CD14-positive monocyte (primary cell): ENCODE measurements at regions not wholly inside any gene's neighbourhood (a gene's known extent, or its start where the extent isn't known, plus 50 kb on each side); places are given as distances from the start of the nearest gene placed in this dataset.

Experiments
- DNase-seq, 3 donors: peaks; one replicate each; pipeline ENCODE4 v3.0.0-alpha.2; 2011 to 2022
- H2AFZ ChIP-seq: 2 replicates; pipeline ENCODE4 v1.6.0; 2012; ENCODE audit warnings: mild to moderate bottlenecking, low read depth, low read length, inconsistent platforms; ENCODE audit not compliant: insufficient read depth, poor library complexity, severe bottlenecking
- H3K27ac ChIP-seq, 2 donors: 1 replicate in 1 of 2; 2 replicates in 1 of 2; pipeline ENCODE4 v1.5.1; 2012 to 2013; ENCODE audit warnings: low read length in 2 of 2, control low read depth in 1 of 2, inconsistent platforms in 1 of 2, low read depth in 1 of 2, mild to moderate bottlenecking in 1 of 2
- H3K27me3 ChIP-seq, 2 donors: one replicate each; pipeline versions ENCODE4 v1.6.0 to v1.6.1; 2011 to 2013; ENCODE audit warnings: low read length in 2 of 2; ENCODE audit not compliant: control insufficient read depth in 2 of 2, insufficient read depth in 2 of 2
- H3K36me3 ChIP-seq, 2 donors: replicated peaks in 1 of 2; 1 replicate in 1 of 2; 2 replicates in 1 of 2; pipeline versions ENCODE4 v1.5.1 to v1.6.1; 2012 to 2013; ENCODE audit warnings: low read length in 2 of 2, control low read depth in 1 of 2, inconsistent platforms in 1 of 2, mild to moderate bottlenecking in 1 of 2; ENCODE audit not compliant: insufficient read depth in 2 of 2, control insufficient read depth in 1 of 2
- H3K4me1 ChIP-seq, 2 donors: 1 replicate in 1 of 2; 2 replicates in 1 of 2; pipeline versions ENCODE4 v1.5.1 to v1.6.1; 2012 to 2013; ENCODE audit warnings: low read length in 2 of 2, control low read depth in 1 of 2, inconsistent platforms in 1 of 2, mild to moderate bottlenecking in 1 of 2, moderate library complexity in 1 of 2; ENCODE audit not compliant: insufficient read depth in 2 of 2, control insufficient read depth in 1 of 2
- H3K4me2 ChIP-seq: replicated peaks from 2 replicates; pipeline ENCODE3; 2012; ENCODE audit warnings: low read length, moderate library complexity, mild to moderate bottlenecking; ENCODE audit not compliant: poor library complexity, severe bottlenecking; ENCODE audit errors: extremely low read depth
- H3K4me3 ChIP-seq, 3 experiments: fragments of 200-600 bp in 1 of 3; sonication (generic) in 1 of 3; replicated peaks in 1 of 3; 1 replicate in 2 of 3; 2 replicates in 1 of 3; pipeline ENCODE4 v1.5.1; 2011 to 2013; ENCODE audit warnings: low read length in 3 of 3, mild to moderate bottlenecking in 3 of 3, control low read depth in 2 of 3, low read depth in 2 of 3, inconsistent platforms in 1 of 3, moderate library complexity in 1 of 3
- H3K79me2 ChIP-seq: 2 replicates; pipeline ENCODE4 v1.6.0; 2012; ENCODE audit warnings: mild to moderate bottlenecking, control low read depth, inconsistent platforms, low read length, moderate library complexity; ENCODE audit not compliant: insufficient read depth
- H3K9ac ChIP-seq: 2 replicates; pipeline ENCODE4 v1.6.0; 2017; ENCODE audit warnings: low read length, mild to moderate bottlenecking; ENCODE audit not compliant: insufficient read depth, poor library complexity, severe bottlenecking
- H3K9me3 ChIP-seq, 2 donors: replicated peaks in 1 of 2; 1 replicate in 1 of 2; 2 replicates in 1 of 2; pipeline versions ENCODE4 v1.5.1 to v1.6.1; 2012 to 2013; ENCODE audit warnings: low read length in 2 of 2, control low read depth in 1 of 2; ENCODE audit not compliant: control insufficient read depth in 1 of 2, insufficient read depth in 1 of 2
- H4K20me1 ChIP-seq: 2 replicates; pipeline ENCODE4 v1.6.0; 2012; ENCODE audit warnings: mild to moderate bottlenecking, low read length, control low read depth, moderate library complexity; ENCODE audit not compliant: insufficient read depth
- H3K27ac Mint-ChIP-seq, 7 donors: one replicate each; pipeline ENCODE4 v1.8.0; 2020; ENCODE audit warnings: mild to moderate bottlenecking in 7 of 7, mixed read lengths in 7 of 7, moderate library complexity in 6 of 7, inconsistent platforms in 2 of 7
- H3K27me3 Mint-ChIP-seq, 3 donors: one replicate each; pipeline ENCODE4 v1.8.0; 2021 to 2022; ENCODE audit warnings: low read depth in 3 of 3, mild to moderate bottlenecking in 3 of 3, mixed read lengths in 3 of 3, moderate library complexity in 3 of 3, inconsistent platforms in 1 of 3
- H3K36me3 Mint-ChIP-seq, 2 donors: one replicate each; pipeline ENCODE4 v1.8.0; 2020; ENCODE audit warnings: mixed read lengths in 2 of 2, inconsistent platforms in 1 of 2, mild to moderate bottlenecking in 1 of 2
- H3K4me1 Mint-ChIP-seq: one replicate; pipeline ENCODE4 v1.8.0; 2020; ENCODE audit warnings: mild to moderate bottlenecking, mixed read lengths
- H3K4me3 Mint-ChIP-seq, 2 donors: one replicate each; pipeline ENCODE4 v1.8.0; 2020; ENCODE audit warnings: mild to moderate bottlenecking in 2 of 2, mixed read lengths in 2 of 2, moderate library complexity in 1 of 2
- H3K9me3 Mint-ChIP-seq, 7 donors: one replicate each; pipeline ENCODE4 v1.8.0; 2020 to 2022; ENCODE audit warnings: mixed read lengths in 7 of 7, mild to moderate bottlenecking in 6 of 7, moderate library complexity in 6 of 7, inconsistent platforms in 2 of 7
- WGBS: methylation state at CpG from one replicate; pipeline ENCODE4 v1.1.5; 2013; ENCODE audit warnings: missing lambda C conversion rate; ENCODE audit not compliant: insufficient coverage; 5-methylcytosine and 5-hydroxymethylcytosine counted together
- intact Hi-C, 2 donors: fragments of 100-400 bp; cut with micrococcal nuclease; formaldehyde crosslinking; loops; one replicate each; pipeline versions ENCODE4 v1.15.0 to v1.15.1; 2023
- TF ChIP-seq, protein P1 (sequence below): fragments of 200-600 bp; IDR thresholded peaks from one replicate; pipeline ENCODE4 v1.8.0; 2022; ENCODE audit warnings: antibody characterized with exemption, mild to moderate bottlenecking

DNA sequence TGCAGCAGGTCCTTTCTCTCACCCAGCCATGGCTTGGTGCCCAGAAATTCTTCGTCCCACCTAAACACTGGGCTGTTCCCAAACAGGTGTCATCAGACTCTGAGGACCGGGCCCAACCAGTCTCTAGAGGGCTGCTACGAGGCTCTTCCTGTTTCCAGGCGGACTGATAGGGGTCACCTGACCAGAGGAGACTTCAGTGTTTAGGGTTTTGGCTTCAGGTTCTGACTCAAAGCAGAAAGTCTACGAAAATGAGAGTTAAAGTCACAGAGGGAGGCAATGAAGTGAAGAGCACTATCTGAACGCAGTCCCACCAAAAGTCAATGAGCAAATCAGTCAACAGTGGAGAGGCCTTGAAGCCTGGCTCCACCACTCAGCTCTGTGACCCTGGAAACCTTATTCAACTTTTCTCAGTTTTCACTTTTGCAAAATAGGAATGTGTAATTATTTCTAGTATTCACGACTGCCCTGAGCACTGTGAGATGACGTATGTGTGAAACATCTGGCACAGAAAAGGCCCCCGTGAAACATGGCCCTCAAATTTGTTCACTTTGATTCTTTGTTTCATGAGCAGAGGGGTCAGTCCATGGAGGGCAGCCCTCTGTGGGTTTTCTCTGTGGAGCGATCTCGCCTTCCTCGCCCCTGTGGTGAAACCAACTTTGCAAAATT is 189.9 kb upstream of the PDE1C start:
- H3K4me3 Mint-ChIP-seq: no peak overlapping the region
- DNase-seq: no peak
- H3K27me3 Mint-ChIP-seq: peaks cover 0 to 2% (median 0%) of the 10 kb centered on the region in 3 donors
- Histone ChIP-seq H3K4me3 (no peak overlapping the region), H3K9me3 (no peaks in the 10 kb centered on the region), H2AFZ (no peak overlapping the region), H3K27ac (no peak overlapping the region), H3K27me3 (no peaks in the 10 kb centered on the region), H4K20me1 (no peaks in the 10 kb centered on the region), H3K4me1 (no peaks in the 10 kb centered on the region), H3K4me2 (no peak overlapping the region), H3K79me2 (no peaks in the 10 kb centered on the region), H3K36me3 (no peaks in the 10 kb centered on the region), H3K9ac (no peak overlapping the region)
- H3K36me3 Mint-ChIP-seq: no peaks in the 10 kb centered on the region
- intact Hi-C loops: no loop called here
- no peaks in the 10 kb centered on the region for H3K4me1 Mint-ChIP-seq
- no peak overlapping the region for H3K27ac Mint-ChIP-seq
- TF ChIP-seq, protein P1, sequence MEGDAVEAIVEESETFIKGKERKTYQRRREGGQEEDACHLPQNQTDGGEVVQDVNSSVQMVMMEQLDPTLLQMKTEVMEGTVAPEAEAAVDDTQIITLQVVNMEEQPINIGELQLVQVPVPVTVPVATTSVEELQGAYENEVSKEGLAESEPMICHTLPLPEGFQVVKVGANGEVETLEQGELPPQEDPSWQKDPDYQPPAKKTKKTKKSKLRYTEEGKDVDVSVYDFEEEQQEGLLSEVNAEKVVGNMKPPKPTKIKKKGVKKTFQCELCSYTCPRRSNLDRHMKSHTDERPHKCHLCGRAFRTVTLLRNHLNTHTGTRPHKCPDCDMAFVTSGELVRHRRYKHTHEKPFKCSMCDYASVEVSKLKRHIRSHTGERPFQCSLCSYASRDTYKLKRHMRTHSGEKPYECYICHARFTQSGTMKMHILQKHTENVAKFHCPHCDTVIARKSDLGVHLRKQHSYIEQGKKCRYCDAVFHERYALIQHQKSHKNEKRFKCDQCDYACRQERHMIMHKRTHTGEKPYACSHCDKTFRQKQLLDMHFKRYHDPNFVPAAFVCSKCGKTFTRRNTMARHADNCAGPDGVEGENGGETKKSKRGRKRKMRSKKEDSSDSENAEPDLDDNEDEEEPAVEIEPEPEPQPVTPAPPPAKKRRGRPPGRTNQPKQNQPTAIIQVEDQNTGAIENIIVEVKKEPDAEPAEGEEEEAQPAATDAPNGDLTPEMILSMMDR: no peak
- 56% methylated on average over 6 of the region's 12 CpGs for WGBS
- no peaks in the 10 kb centered on the region for H3K9me3 Mint-ChIP-seq

DNA sequence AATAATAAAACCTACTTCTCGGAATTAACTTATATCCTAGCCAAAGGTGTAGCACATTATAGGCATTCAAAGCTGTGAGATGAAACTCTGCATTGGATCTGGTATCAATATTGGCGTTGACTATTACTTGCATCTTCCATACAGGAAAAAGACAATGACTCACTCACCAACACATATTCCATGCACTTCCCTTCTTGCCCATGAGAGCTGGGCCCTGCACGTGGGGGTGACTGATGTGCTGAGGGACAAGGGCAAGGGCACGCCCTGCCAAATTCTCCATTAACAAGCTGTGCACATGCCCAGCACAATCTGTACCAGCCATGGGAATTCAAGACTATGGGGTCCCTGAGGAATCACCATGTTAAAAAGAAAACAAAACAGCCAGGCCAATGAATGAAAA is 188.1 kb upstream of the PDE1C start:
- Mint-ChIP-seq H3K9me3 (no peaks in the 10 kb centered on the region), H3K36me3 (no peaks in the 10 kb centered on the region), H3K4me3 (no peak overlapping the region), H3K27ac (no peak overlapping the region), H3K27me3 (peaks cover 0 to 2% (median 0%) of the 10 kb centered on the region in 3 donors), H3K4me1 (no peaks in the 10 kb centered on the region)
- no peaks in the 10 kb centered on the region for H3K4me1 ChIP-seq
- no peak overlapping the region for H3K9ac ChIP-seq
- H3K4me3 ChIP-seq: no peak overlapping the region
- no peak overlapping the region for H3K27ac ChIP-seq
- H2AFZ ChIP-seq: no peak overlapping the region
- no peaks in the 10 kb centered on the region for H4K20me1 ChIP-seq
- TF ChIP-seq, protein P1: no peak
- H3K9me3 ChIP-seq: no peaks in the 10 kb centered on the region
- H3K36me3 ChIP-seq: no peaks in the 10 kb centered on the region
- H3K4me2 ChIP-seq: no peak overlapping the region
- intact Hi-C loops: no loop called here
- H3K27me3 ChIP-seq: no peaks in the 10 kb centered on the region
- 100% methylated on average over 1 of the region's 4 CpGs for WGBS
- H3K79me2 ChIP-seq: no peaks in the 10 kb centered on the region
- DNase-seq: no peak
